ENCODE measurements at regions not wholly inside any gene's neighbourhood (a gene's known extent, or its start where the extent isn't known, plus 50 kb on each side); places are given as distances from the start of the nearest gene placed in this dataset.

- no peaks in the 10 kb centered on the region for H3K9me3 ChIP-seq
- H3K27me3 ChIP-seq: no peaks in the 10 kb centered on the region
- H3K27ac ChIP-seq: no peak overlapping the region
- H3K4me1 ChIP-seq (ENCODE audit: insufficient read depth): no peaks in the 10 kb centered on the region
- intact Hi-C loops (cut with DNase I): no loop called here
- 94 to 97% (median 96%) methylated on average over 3 of the region's 3 CpGs for WGBS, 3 donors
- no peak overlapping the region for H3K4me3 ChIP-seq
- no peak for DNase-seq
- H3K36me3 ChIP-seq: no peaks in the 10 kb centered on the region
- TF ChIP-seq EP300 (IDR thresholded peaks at IDR 0.05) (no peak), POLR2A (IDR thresholded peaks at IDR 0.05) (no peak), CTCF (IDR thresholded peaks at IDR 0.05) (no peak)
Observed at GRCh38 chr5:92778261-92778660, 802.8 kb downstream of the NR2F1-AS1 start.

- no peak overlapping the region for H3K27ac ChIP-seq
- no peaks in the 10 kb centered on the region for H3K27me3 ChIP-seq
- H3K4me1 ChIP-seq (ENCODE audit: insufficient read depth): no peaks in the 10 kb centered on the region
- intact Hi-C loops (cut with DNase I): no loop called here
- no peaks in the 10 kb centered on the region for H3K9me3 ChIP-seq
- no peak for TF ChIP-seq EP300 (IDR thresholded peaks at IDR 0.05)
- no peak for TF ChIP-seq CTCF (IDR thresholded peaks at IDR 0.05)
- TF ChIP-seq POLR2A (IDR thresholded peaks at IDR 0.05): no peak
- 64 to 79% (median 74%) methylated on average over 1 of the region's 1 CpG for WGBS, 3 donors
- no peak overlapping the region for H3K4me3 ChIP-seq
- H3K36me3 ChIP-seq: no peaks in the 10 kb centered on the region
- no peak for DNase-seq
Observed at GRCh38 chr5:92777421-92777820, 803.6 kb downstream of the NR2F1-AS1 start.

DNA sequence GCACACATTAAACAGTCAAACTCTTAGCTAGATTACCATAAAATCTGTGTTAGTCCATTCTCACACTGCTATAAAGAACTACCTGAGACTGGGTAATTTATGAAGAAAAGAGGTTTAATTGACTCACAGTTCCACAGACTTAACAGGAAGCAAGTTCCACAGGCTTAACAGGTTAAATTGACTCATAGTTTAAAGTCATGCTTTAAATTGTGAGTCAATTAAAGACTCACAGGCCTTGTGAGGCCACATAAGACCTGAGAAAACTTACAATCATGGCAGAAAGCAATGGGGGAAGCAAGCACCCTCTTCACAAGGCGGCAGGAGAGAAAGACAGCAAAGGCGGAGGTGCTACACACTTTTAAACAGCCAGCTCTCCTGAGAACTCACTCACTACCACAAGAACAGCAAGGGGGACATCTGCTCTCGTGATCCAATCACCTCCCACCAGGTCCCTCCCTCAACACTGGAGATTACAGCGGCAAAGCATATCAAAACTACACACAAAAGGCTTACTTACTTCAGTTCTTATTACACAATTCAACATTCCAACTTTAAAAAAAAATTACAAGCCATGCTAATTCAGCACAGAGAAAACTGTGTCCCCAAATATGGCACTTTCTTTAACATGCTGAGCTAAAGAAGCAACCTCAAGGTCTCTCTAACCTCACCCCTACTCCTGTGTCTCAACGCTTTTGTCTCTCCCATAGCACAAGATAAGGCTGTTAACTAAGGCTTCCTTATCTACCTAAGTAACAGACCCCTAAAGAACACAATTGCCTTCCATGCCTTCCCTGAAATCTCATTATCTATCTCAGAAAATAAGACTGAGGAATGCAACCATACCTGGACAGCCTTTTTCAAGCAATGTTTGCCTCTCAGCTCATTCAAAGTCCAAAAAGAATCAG lies 805.1 kb downstream of the NR2F1-AS1 start:
- TF ChIP-seq EP300 (IDR thresholded peaks at IDR 0.05) (no peak), CTCF (IDR thresholded peaks at IDR 0.05) (no peak), POLR2A (IDR thresholded peaks at IDR 0.05) (no peak)
- DNase-seq: no peak
- H3K36me3 ChIP-seq: no peaks in the 10 kb centered on the region
- WGBS, 3 donors: 91 to 95% (median 93%) methylated on average over 5 of the region's 5 CpGs
- intact Hi-C loops (cut with DNase I): no loop called here
- no peak overlapping the region for H3K27ac ChIP-seq
- H3K4me3 ChIP-seq: no peak overlapping the region
- H3K9me3 ChIP-seq: no peaks in the 10 kb centered on the region
- no peaks in the 10 kb centered on the region for H3K27me3 ChIP-seq
- no peaks in the 10 kb centered on the region for H3K4me1 ChIP-seq (ENCODE audit: insufficient read depth)

- TF ChIP-seq CTCF (IDR thresholded peaks at IDR 0.05): no peak
- TF ChIP-seq POLR2A (IDR thresholded peaks at IDR 0.05): no peak
- no peak for TF ChIP-seq EP300 (IDR thresholded peaks at IDR 0.05)
- WGBS, 3 donors: 61 to 75% (median 67%) methylated on average over 2 of the region's 2 CpGs
- Histone ChIP-seq H3K4me1 (ENCODE audit: insufficient read depth) (no peaks in the 10 kb centered on the region), H3K36me3 (no peaks in the 10 kb centered on the region), H3K4me3 (no peak overlapping the region), H3K27ac (no peak overlapping the region), H3K27me3 (no peaks in the 10 kb centered on the region), H3K9me3 (no peaks in the 10 kb centered on the region)
- intact Hi-C loops (cut with DNase I): no loop called here
- DNase-seq: no peak
Observed at GRCh38 chr5:92769978-92770377, 811.0 kb downstream of the NR2F1-AS1 start.
